ENCODE measurements at regions not wholly inside any gene's neighbourhood (a gene's known extent, or its start where the extent isn't known, plus 50 kb on each side); places are given as distances from the start of the nearest gene placed in this dataset.

GRCh38 chr2:34388446-34388845 is 789.3 kb upstream of the FAM98A start:
- no peaks in the 10 kb centered on the region for H3K9me2 ChIP-seq (replicated peaks; ENCODE audit: low read depth, low read length)
- H3K4me2 ChIP-seq (ENCODE audit: low read depth, low read length, poor library complexity, severe bottlenecking), result no peak overlapping the region
- H3F3A ChIP-seq (ENCODE audit: low read depth), result no peaks in the 10 kb centered on the region
- H3K9ac ChIP-seq (ENCODE audit: low read depth, low read length, poor library complexity, severe bottlenecking), result no peak overlapping the region
- TF ChIP-seq, protein P1, sequence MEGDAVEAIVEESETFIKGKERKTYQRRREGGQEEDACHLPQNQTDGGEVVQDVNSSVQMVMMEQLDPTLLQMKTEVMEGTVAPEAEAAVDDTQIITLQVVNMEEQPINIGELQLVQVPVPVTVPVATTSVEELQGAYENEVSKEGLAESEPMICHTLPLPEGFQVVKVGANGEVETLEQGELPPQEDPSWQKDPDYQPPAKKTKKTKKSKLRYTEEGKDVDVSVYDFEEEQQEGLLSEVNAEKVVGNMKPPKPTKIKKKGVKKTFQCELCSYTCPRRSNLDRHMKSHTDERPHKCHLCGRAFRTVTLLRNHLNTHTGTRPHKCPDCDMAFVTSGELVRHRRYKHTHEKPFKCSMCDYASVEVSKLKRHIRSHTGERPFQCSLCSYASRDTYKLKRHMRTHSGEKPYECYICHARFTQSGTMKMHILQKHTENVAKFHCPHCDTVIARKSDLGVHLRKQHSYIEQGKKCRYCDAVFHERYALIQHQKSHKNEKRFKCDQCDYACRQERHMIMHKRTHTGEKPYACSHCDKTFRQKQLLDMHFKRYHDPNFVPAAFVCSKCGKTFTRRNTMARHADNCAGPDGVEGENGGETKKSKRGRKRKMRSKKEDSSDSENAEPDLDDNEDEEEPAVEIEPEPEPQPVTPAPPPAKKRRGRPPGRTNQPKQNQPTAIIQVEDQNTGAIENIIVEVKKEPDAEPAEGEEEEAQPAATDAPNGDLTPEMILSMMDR (conservative IDR thresholded peaks at IDR 0.05; ENCODE audit: low read length), result no peak
- no peak for TF ChIP-seq EZH2phosphoT487 (IDR thresholded peaks at IDR 0.05; ENCODE audit: borderline replicate concordance)
- H3K4me1 ChIP-seq (ENCODE audit: insufficient read depth, low read length, poor library complexity, severe bottlenecking), result no peaks in the 10 kb centered on the region
- no peaks in the 10 kb centered on the region for H3K27me3 ChIP-seq (ENCODE audit: insufficient read depth, low read length, poor library complexity, severe bottlenecking)
- H3K79me2 ChIP-seq (ENCODE audit: insufficient read depth, low read length), result no peaks in the 10 kb centered on the region
- no peaks in the 10 kb centered on the region for H4K20me1 ChIP-seq (ENCODE audit: insufficient read depth, low read length, poor library complexity, severe bottlenecking)
- no peak overlapping the region for H3K4me3 ChIP-seq (ENCODE audit: low read length, poor library complexity, severe bottlenecking)
- H2AFZ ChIP-seq (ENCODE audit: low read length), result no peak overlapping the region
- no peaks in the 10 kb centered on the region for H3K9me3 ChIP-seq (ENCODE audit: insufficient read depth, low read depth, low read length)
- no peaks in the 10 kb centered on the region for H3K36me3 ChIP-seq (ENCODE audit: insufficient read depth, low read length)

DNA sequence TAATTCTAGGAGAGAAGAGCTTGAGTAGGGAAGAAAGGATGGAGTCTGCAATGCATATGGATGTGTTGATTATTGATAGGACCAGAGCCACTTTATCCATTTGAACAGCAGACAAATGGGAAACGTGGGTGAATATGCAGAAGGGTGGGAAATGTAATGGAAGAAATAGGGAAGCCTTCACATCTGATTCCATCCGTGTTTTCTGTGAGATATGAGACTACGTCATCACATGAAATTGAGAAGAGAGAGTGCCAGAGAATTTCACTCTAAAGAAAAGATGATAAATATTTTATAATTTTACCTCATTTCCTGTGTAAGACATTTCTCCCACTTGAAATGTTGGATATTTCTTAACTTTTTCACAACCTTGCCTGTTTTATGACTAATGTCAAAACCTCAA is 788.4 kb upstream of the FAM98A start:
- Histone ChIP-seq H3K4me1 (ENCODE audit: insufficient read depth, low read length, poor library complexity, severe bottlenecking) (no peaks in the 10 kb centered on the region), H3K27me3 (ENCODE audit: insufficient read depth, low read length, poor library complexity, severe bottlenecking) (no peaks in the 10 kb centered on the region), H3K36me3 (ENCODE audit: insufficient read depth, low read length) (no peaks in the 10 kb centered on the region), H3K9me2 (replicated peaks; ENCODE audit: low read depth, low read length) (no peaks in the 10 kb centered on the region), H3K4me2 (ENCODE audit: low read depth, low read length, poor library complexity, severe bottlenecking) (no peak overlapping the region), H2AFZ (ENCODE audit: low read length) (no peak overlapping the region), H3K79me2 (ENCODE audit: insufficient read depth, low read length) (no peaks in the 10 kb centered on the region), H3K4me3 (ENCODE audit: low read length, poor library complexity, severe bottlenecking) (no peak overlapping the region), H3K9ac (ENCODE audit: low read depth, low read length, poor library complexity, severe bottlenecking) (no peak overlapping the region), H4K20me1 (ENCODE audit: insufficient read depth, low read length, poor library complexity, severe bottlenecking) (no peaks in the 10 kb centered on the region), H3K9me3 (ENCODE audit: insufficient read depth, low read depth, low read length) (no peaks in the 10 kb centered on the region), H3F3A (ENCODE audit: low read depth) (no peaks in the 10 kb centered on the region)
- TF ChIP-seq EZH2phosphoT487 (IDR thresholded peaks at IDR 0.05; ENCODE audit: borderline replicate concordance), result no peak

DNA sequence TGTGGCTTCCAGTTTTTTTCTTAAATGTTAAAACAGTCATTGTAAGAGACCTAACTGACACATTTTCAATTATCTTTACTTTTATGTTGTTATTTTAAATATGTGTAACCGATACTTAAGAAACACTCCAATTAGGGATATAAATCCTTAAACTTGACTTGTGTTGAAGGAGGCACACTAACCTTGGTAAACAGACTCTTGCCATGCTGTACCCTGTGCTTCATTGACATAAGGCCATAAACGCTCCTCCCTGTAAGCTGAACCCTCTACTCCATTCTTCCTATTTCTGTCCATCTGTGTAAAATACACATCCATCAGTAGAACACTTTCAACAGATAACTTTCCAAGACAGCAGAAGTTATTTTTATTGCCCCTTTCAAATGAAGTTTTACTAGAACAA is 780.5 kb upstream of the FAM98A start:
- no peaks in the 10 kb centered on the region for H3K4me1 ChIP-seq (ENCODE audit: insufficient read depth, low read length, poor library complexity, severe bottlenecking)
- H4K20me1 ChIP-seq (ENCODE audit: insufficient read depth, low read length, poor library complexity, severe bottlenecking), result no peaks in the 10 kb centered on the region
- H2AFZ ChIP-seq (ENCODE audit: low read length), result no peak overlapping the region
- H3F3A ChIP-seq (ENCODE audit: low read depth), result no peaks in the 10 kb centered on the region
- no peak overlapping the region for H3K4me2 ChIP-seq (ENCODE audit: low read depth, low read length, poor library complexity, severe bottlenecking)
- no peak overlapping the region for H3K9ac ChIP-seq (ENCODE audit: low read depth, low read length, poor library complexity, severe bottlenecking)
- no peaks in the 10 kb centered on the region for H3K9me2 ChIP-seq (replicated peaks; ENCODE audit: low read depth, low read length)
- TF ChIP-seq EZH2phosphoT487 (IDR thresholded peaks at IDR 0.05; ENCODE audit: borderline replicate concordance), result no peak
- TF ChIP-seq, protein P1 (conservative IDR thresholded peaks at IDR 0.05; ENCODE audit: low read length), result no peak
- no peaks in the 10 kb centered on the region for H3K27me3 ChIP-seq (ENCODE audit: insufficient read depth, low read length, poor library complexity, severe bottlenecking)
- H3K9me3 ChIP-seq (ENCODE audit: insufficient read depth, low read depth, low read length), result no peaks in the 10 kb centered on the region
- no peaks in the 10 kb centered on the region for H3K79me2 ChIP-seq (ENCODE audit: insufficient read depth, low read length)
- H3K36me3 ChIP-seq (ENCODE audit: insufficient read depth, low read length), result no peaks in the 10 kb centered on the region
- H3K4me3 ChIP-seq (ENCODE audit: low read length, poor library complexity, severe bottlenecking), result no peak overlapping the region

DNA sequence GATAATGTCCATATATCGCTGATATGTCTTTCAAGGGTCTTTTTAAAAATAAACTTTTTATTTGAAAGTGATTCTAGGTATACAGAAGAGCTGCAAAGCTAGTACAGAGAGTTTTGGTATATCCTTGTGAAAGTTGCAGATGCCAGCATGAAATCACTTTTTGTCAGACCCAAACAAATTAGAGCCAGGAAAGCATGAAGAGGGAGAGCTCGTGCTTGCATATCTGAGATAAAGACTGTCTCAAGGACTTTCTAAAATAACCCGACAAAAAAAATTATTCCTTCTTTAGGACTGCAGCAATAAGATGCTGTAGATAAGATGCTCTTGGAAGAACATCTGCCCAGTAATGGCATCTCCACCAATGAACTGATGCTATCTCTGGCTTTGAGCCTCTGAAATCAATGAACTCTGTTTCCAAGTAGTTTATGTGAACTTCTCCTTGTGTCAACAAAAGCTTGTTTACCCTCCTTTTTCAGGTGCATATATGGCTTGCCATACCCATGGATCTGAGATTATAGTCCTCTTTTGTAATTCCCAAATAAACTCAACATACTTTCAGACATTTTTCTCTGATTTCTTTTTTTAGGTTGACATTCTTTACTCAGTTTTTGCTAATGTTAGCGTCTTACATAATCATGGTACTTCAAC is 774.6 kb upstream of the FAM98A start:
- TF ChIP-seq, protein P1 (conservative IDR thresholded peaks at IDR 0.05; ENCODE audit: low read length), result no peak
- TF ChIP-seq EZH2phosphoT487 (IDR thresholded peaks at IDR 0.05; ENCODE audit: borderline replicate concordance), result no peak
- H3K9me2 ChIP-seq (replicated peaks; ENCODE audit: low read depth, low read length), result no peaks in the 10 kb centered on the region
- H4K20me1 ChIP-seq (ENCODE audit: insufficient read depth, low read length, poor library complexity, severe bottlenecking), result no peaks in the 10 kb centered on the region
- no peak overlapping the region for H3K4me3 ChIP-seq (ENCODE audit: low read length, poor library complexity, severe bottlenecking)
- no peak overlapping the region for H3K4me2 ChIP-seq (ENCODE audit: low read depth, low read length, poor library complexity, severe bottlenecking)
- no peak overlapping the region for H2AFZ ChIP-seq (ENCODE audit: low read length)
- H3K4me1 ChIP-seq (ENCODE audit: insufficient read depth, low read length, poor library complexity, severe bottlenecking), result no peaks in the 10 kb centered on the region
- no peaks in the 10 kb centered on the region for H3K27me3 ChIP-seq (ENCODE audit: insufficient read depth, low read length, poor library complexity, severe bottlenecking)
- no peaks in the 10 kb centered on the region for H3K9me3 ChIP-seq (ENCODE audit: insufficient read depth, low read depth, low read length)
- H3K9ac ChIP-seq (ENCODE audit: low read depth, low read length, poor library complexity, severe bottlenecking), result no peak overlapping the region
- H3K79me2 ChIP-seq (ENCODE audit: insufficient read depth, low read length), result no peaks in the 10 kb centered on the region
- H3F3A ChIP-seq (ENCODE audit: low read depth), result no peaks in the 10 kb centered on the region
- no peaks in the 10 kb centered on the region for H3K36me3 ChIP-seq (ENCODE audit: insufficient read depth, low read length)
